ENCODE measurements at regions not wholly inside any gene's neighbourhood (a gene's known extent, or its start where the extent isn't known, plus 50 kb on each side); places are given as distances from the start of the nearest gene placed in this dataset.

GRCh38 chr15:91538782-91539181 is 314.7 kb upstream of the SLCO3A1 start:
- TF ChIP-seq CTCF (conservative IDR thresholded peaks at IDR 0.05; ENCODE audit: low read depth in 2 of 2): no peak
- no peak for TF ChIP-seq STAT1 (IDR thresholded peaks at IDR 0.05; ENCODE audit: unreplicated experiment)
- TF ChIP-seq POLR2AphosphoS5 (IDR thresholded peaks at IDR 0.05; ENCODE audit: low read depth): no peak
- TF ChIP-seq CREB1 (CRISPR knock-in tag; IDR thresholded peaks at IDR 0.05; ENCODE audit: low read depth): no peak
- no peak for TF ChIP-seq EZH2phosphoT487 (IDR thresholded peaks at IDR 0.05; ENCODE audit: unreplicated experiment)
- no peak for TF ChIP-seq REST (IDR thresholded peaks at IDR 0.05; ENCODE audit: unreplicated experiment)
- TF ChIP-seq EZH2 (IDR thresholded peaks at IDR 0.05; ENCODE audit: low read depth, unreplicated experiment): no peak
- TF ChIP-seq ZNF331 (CRISPR knock-in tag; IDR thresholded peaks at IDR 0.05; ENCODE audit: low read depth): no peak
- TF ChIP-seq NANOG (IDR thresholded peaks at IDR 0.05; ENCODE audit: borderline replicate concordance): no peak
- no peak for TF ChIP-seq ETS1 (IDR thresholded peaks at IDR 0.05)
- TF ChIP-seq ZNF114 (CRISPR knock-in tag; IDR thresholded peaks at IDR 0.05): no peak
- TF ChIP-seq JUNB (IDR thresholded peaks at IDR 0.05; ENCODE audit: unreplicated experiment): no peak
